ENCODE measurements at regions not wholly inside any gene's neighbourhood (a gene's known extent, or its start where the extent isn't known, plus 50 kb on each side); places are given as distances from the start of the nearest gene placed in this dataset.
"Not testable (repeated sequence)": the region's sequence is repeated elsewhere in the genome, so short reads cannot be mapped to it uniquely, and the experiment has no call there.

GRCh38 chr3:30455112-30455511, 151.3 kb upstream of the TGFBR2 start:
- POLR2A ChIA-PET (ENCODE audit: unreplicated experiment); dilution Hi-C loops (cut with HindIII; ENCODE audit: low sequenced_read_pairs, unreplicated experiment): not testable (repeated sequence)
- WGBS, 2 experiments (ENCODE audit: extremely low coverage in 2 of 2, insufficient read length in 1 of 2) = 80% methylated on average over 2 of the region's 4 CpGs; no CpG with 5 or more reads in 1 of the 2 experiments

More at GRCh38 chr3:30455112-30455511, 151.3 kb upstream of the TGFBR2 start:
- H4K8ac ChIP-seq (ENCODE audit: low read depth in 2 of 2, low read length in 2 of 2); H4K5ac ChIP-seq (ENCODE audit: low read depth, low read length); H3K27ac ChIP-seq (ENCODE audit: insufficient read depth, low read length); H4K91ac ChIP-seq (ENCODE audit: insufficient read depth, low read depth, low read length); H3K18ac ChIP-seq (ENCODE audit: low read depth, low read length); H3K9ac ChIP-seq (ENCODE audit: low read depth, low read length); H3K36me3 ChIP-seq (ENCODE audit: control insufficient read depth, insufficient read depth, low read length); H2BK120ac ChIP-seq (ENCODE audit: low read depth, low read length); H3K4me2 ChIP-seq (ENCODE audit: low read depth, low read length); H3K56ac ChIP-seq (ENCODE audit: extremely low read depth, insufficient read depth, low read length); H3K4me3 ChIP-seq (ENCODE audit: insufficient read depth, low read depth, low read length); H4K20me1 ChIP-seq (ENCODE audit: insufficient read depth, low read length); H2BK5ac ChIP-seq (ENCODE audit: low read depth, low read length, poor library complexity, severe bottlenecking); ATAC-seq (ENCODE audit: low read depth); BruUV-seq (replicated peaks); intact Hi-C loops (cut with micrococcal nuclease); DNase-seq; H2BK20ac ChIP-seq (ENCODE audit: low read depth, low read length); CTCF ChIA-PET; H3K23ac ChIP-seq (ENCODE audit: low read depth, low read length); H2AK5ac ChIP-seq (ENCODE audit: low read depth, low read length); H2AFZ ChIP-seq (replicated peaks; ENCODE audit: low read length, poor library complexity); H3K9me1 ChIP-seq (ENCODE audit: insufficient read depth, low read length); H3K4ac ChIP-seq (ENCODE audit: low read depth, low read length); H3K9me3 ChIP-seq (ENCODE audit: control insufficient read depth, insufficient read depth, low read length); H3K14ac ChIP-seq (replicated peaks; ENCODE audit: low read depth, low read length); H2AK9ac ChIP-seq (replicated peaks; ENCODE audit: low read depth, low read length, poor library complexity); in situ Hi-C loops (cut with MboI; ENCODE audit: low sequenced_read_pairs); H3K4me1 ChIP-seq (ENCODE audit: control insufficient read depth, insufficient read depth, low read length); H3K79me1 ChIP-seq (ENCODE audit: low read depth in 1 of 2, low read length in 2 of 2); H2BK15ac ChIP-seq (ENCODE audit: low read depth, low read length); H3K27me3 ChIP-seq (ENCODE audit: control insufficient read depth, insufficient read depth, low read length): not testable (repeated sequence)
- TF ChIP-seq MAFK (IDR thresholded peaks at IDR 0.05; ENCODE audit: low read depth, low read length) = peak; percentile 97

All from IMR-90 (cell line).